ENCODE measurements at regions not wholly inside any gene's neighbourhood (a gene's known extent, or its start where the extent isn't known, plus 50 kb on each side); places are given as distances from the start of the nearest gene placed in this dataset.

DNA sequence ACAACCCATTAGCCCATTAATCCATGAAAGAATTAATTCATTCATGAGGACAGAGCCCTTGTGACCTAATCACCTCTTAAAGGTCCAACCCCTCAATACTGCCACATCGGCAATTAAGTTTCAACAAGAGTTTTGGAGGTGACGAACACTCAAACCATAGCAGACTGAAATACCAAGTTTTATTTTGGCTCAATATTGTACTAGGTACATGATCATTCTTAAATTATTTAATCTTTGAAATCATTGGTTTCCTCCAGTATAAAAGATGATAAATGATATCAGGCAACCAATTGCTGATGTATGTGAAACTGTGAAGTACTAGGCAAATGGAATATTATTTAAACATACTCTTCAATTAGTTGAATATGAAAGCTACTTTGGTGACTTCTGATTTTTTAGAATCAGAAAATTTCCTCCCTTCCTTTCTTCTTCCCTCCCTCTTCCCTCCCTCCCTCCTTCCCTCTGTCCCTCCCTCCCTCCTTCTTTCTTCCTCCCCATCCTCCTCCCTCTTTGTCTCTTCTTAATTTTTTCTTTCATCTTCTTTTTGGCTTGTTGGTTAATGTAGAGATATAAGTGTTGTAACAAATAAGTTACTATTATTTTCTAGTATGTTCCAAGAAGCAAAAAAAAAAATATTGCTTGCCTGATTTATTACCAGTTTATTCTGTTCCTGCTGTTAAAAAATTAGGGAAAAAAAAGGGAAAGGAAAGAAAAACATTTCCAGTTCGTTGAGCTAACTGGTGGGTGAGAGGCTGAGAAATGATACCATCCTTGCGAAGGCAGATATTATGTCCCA, 233.9 kb upstream of the ZNF217 start:
- Histone ChIP-seq H3K9me3 (no peaks in the 10 kb centered on the region), H3K36me3 (ENCODE audit: control insufficient read depth in 2 of 2, extremely low read depth in 1 of 2, insufficient read depth in 1 of 2, low read length in 1 of 2) (no peaks in the 10 kb centered on the region), H3K27ac (ENCODE audit: low read length) (no peak overlapping the region), H3K4me3 (ENCODE audit: control insufficient read depth in 1 of 2, extremely low read depth in 1 of 2, low read length in 1 of 2) (no peak overlapping the region), H3K27me3 (replicated peaks in 1 of 2; ENCODE audit: control insufficient read depth in 2 of 2, extremely low read depth in 1 of 2, insufficient read depth in 2 of 2, low read length in 1 of 2) (no peaks in the 10 kb centered on the region), H3K4me1 (ENCODE audit: control insufficient read depth in 1 of 2, extremely low read depth in 1 of 2, insufficient read depth in 2 of 2, low read length in 2 of 2) (peaks cover 8 to 22% of the 10 kb centered on the region in 2 experiments)
- DNase-seq = no peak
- peaks cover 41 to 47% (median 45%) of the 10 kb centered on the region in 3 donors for H3K4me1 Mint-ChIP-seq
- H3K9me3 Mint-ChIP-seq = peaks cover 0 to 4% (median 0%) of the 10 kb centered on the region in 3 donors
- H3K27ac Mint-ChIP-seq = peak overlapping the region; percentile 1 to 45
- ChIA-PET POLR2A (interaction anchor here (0.5 to 0.8 kb wide), 3 partner anchors 120 to 218 kb away, joined by 3 to 4 read pairs (median 4); no protein-coding TSS in a partner anchor), CTCF (interaction anchor here (0.5 to 0.6 kb wide), 2 partner anchors 86 to 119 kb away, joined by 3 read pairs; no protein-coding TSS in a partner anchor)
- no peaks in the 10 kb centered on the region for H3K27me3 Mint-ChIP-seq
- H3K4me3 Mint-ChIP-seq = peak overlapping the region in 1 of 3 donors; percentile 72
- ATAC-seq (replicated peaks in 1 of 4) = no peak
- WGBS (ENCODE audit: insufficient coverage) = 94% methylated on average over 2 of the region's 4 CpGs
- no peaks in the 10 kb centered on the region for H3K36me3 Mint-ChIP-seq

GRCh38 chr20:53826597-53827291, 233.1 kb upstream of the ZNF217 start:
- Mint-ChIP-seq H3K9me3 (no peaks in the 10 kb centered on the region), H3K27me3 (no peaks in the 10 kb centered on the region), H3K27ac (peak overlapping the region; percentile 1 to 45), H3K4me3 (peak overlapping the region in 1 of 3 donors; percentile 17), H3K36me3 (no peaks in the 10 kb centered on the region), H3K4me1 (peaks cover 39 to 44% (median 39%) of the 10 kb centered on the region in 3 donors)
- H3K9me3 ChIP-seq = no peaks in the 10 kb centered on the region
- peaks cover 8 to 22% of the 10 kb centered on the region in 2 experiments for H3K4me1 ChIP-seq (ENCODE audit: control insufficient read depth in 1 of 2, extremely low read depth in 1 of 2, insufficient read depth in 2 of 2, low read length in 2 of 2)
- no peak overlapping the region for H3K4me3 ChIP-seq (ENCODE audit: control insufficient read depth in 1 of 2, extremely low read depth in 1 of 2, low read length in 1 of 2)
- POLR2A ChIA-PET = interaction anchor here in 1 of 2 donors (0.5 kb wide), 1 partner anchor 128 kb away, joined by 4 read pairs; no protein-coding TSS in a partner anchor
- H3K27ac ChIP-seq (ENCODE audit: low read length) = no peak overlapping the region
- H3K36me3 ChIP-seq (ENCODE audit: control insufficient read depth in 2 of 2, extremely low read depth in 1 of 2, insufficient read depth in 1 of 2, low read length in 1 of 2) = no peaks in the 10 kb centered on the region
- no peaks in the 10 kb centered on the region for H3K27me3 ChIP-seq (replicated peaks in 1 of 2; ENCODE audit: control insufficient read depth in 2 of 2, extremely low read depth in 1 of 2, insufficient read depth in 2 of 2, low read length in 1 of 2)
- WGBS (ENCODE audit: insufficient coverage) = 83% methylated on average over 1 of the region's 5 CpGs
- DNase-seq = no peak
- no peak for ATAC-seq (replicated peaks in 1 of 4)
- CTCF ChIA-PET = interaction anchor here in 1 of 2 donors (0.5 to 0.6 kb wide), 2 partner anchors 36 to 85 kb away, joined by 3 read pairs; no protein-coding TSS in a partner anchor

- Mint-ChIP-seq H3K27me3 (no peaks in the 10 kb centered on the region), H3K36me3 (no peaks in the 10 kb centered on the region), H3K4me1 (peaks cover 39 to 44% (median 39%) of the 10 kb centered on the region in 3 donors), H3K27ac (no peak overlapping the region), H3K4me3 (no peak overlapping the region), H3K9me3 (no peaks in the 10 kb centered on the region)
- no peak for ATAC-seq (replicated peaks in 1 of 4)
- H3K27ac ChIP-seq (ENCODE audit: low read length) = no peak overlapping the region
- no peaks in the 10 kb centered on the region for H3K9me3 ChIP-seq
- no peaks in the 10 kb centered on the region for H3K27me3 ChIP-seq (replicated peaks in 1 of 2; ENCODE audit: control insufficient read depth in 2 of 2, extremely low read depth in 1 of 2, insufficient read depth in 2 of 2, low read length in 1 of 2)
- H3K4me1 ChIP-seq (ENCODE audit: control insufficient read depth in 1 of 2, extremely low read depth in 1 of 2, insufficient read depth in 2 of 2, low read length in 2 of 2) = peaks cover 8 to 22% of the 10 kb centered on the region in 2 experiments
- ChIA-PET POLR2A (no interaction called here), CTCF (no interaction called here)
- no peak for DNase-seq
- no peak overlapping the region for H3K4me3 ChIP-seq (ENCODE audit: control insufficient read depth in 1 of 2, extremely low read depth in 1 of 2, low read length in 1 of 2)
- WGBS (ENCODE audit: insufficient coverage) = no CpG with 5 or more reads among the region's 2 CpGs
- H3K36me3 ChIP-seq (ENCODE audit: control insufficient read depth in 2 of 2, extremely low read depth in 1 of 2, insufficient read depth in 1 of 2, low read length in 1 of 2) = no peaks in the 10 kb centered on the region
Measured at GRCh38 chr20:53826090-53826489, 232.5 kb upstream of the ZNF217 start.

DNA sequence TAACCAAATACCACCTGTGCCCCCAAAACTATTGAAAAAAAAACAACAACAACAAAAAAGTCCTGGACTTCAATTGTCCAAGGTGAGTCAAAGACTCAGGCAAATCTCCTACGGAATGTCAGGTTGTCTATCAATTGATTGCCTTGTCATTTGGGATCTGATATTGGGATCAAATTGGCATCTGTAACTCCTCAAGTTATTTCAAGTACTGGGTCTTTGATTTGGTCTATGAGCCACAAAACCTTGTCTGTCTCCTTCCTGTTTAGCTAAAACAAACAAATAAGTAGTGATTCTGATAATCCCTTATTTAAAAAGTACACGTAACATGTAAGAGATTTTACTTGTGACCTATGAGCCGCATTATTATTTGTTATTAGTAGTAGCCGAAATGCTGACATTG, 231.6 kb upstream of the ZNF217 start:
- DNase-seq (no peak), ATAC-seq (replicated peaks in 1 of 4) (no peak)
- peaks cover 8 to 22% of the 10 kb centered on the region in 2 experiments for H3K4me1 ChIP-seq (ENCODE audit: control insufficient read depth in 1 of 2, extremely low read depth in 1 of 2, insufficient read depth in 2 of 2, low read length in 2 of 2)
- no peaks in the 10 kb centered on the region for H3K9me3 Mint-ChIP-seq
- no peaks in the 10 kb centered on the region for H3K27me3 Mint-ChIP-seq
- H3K9me3 ChIP-seq = no peaks in the 10 kb centered on the region
- no peak overlapping the region for H3K4me3 ChIP-seq (ENCODE audit: control insufficient read depth in 1 of 2, extremely low read depth in 1 of 2, low read length in 1 of 2)
- POLR2A ChIA-PET = interaction anchor here (0.5 to 0.7 kb wide), 3 partner anchors 11 to 334 kb away, joined by 3 to 4 read pairs (median 3); no protein-coding TSS in a partner anchor
- no peaks in the 10 kb centered on the region for H3K36me3 ChIP-seq (ENCODE audit: control insufficient read depth in 2 of 2, extremely low read depth in 1 of 2, insufficient read depth in 1 of 2, low read length in 1 of 2)
- H3K27ac ChIP-seq (ENCODE audit: low read length) = no peak overlapping the region
- H3K4me1 Mint-ChIP-seq = peaks cover 32 to 38% (median 36%) of the 10 kb centered on the region in 3 donors
- H3K27me3 ChIP-seq (replicated peaks in 1 of 2; ENCODE audit: control insufficient read depth in 2 of 2, extremely low read depth in 1 of 2, insufficient read depth in 2 of 2, low read length in 1 of 2) = no peaks in the 10 kb centered on the region
- no CpG with 5 or more reads among the region's 4 CpGs for WGBS (ENCODE audit: insufficient coverage)
- CTCF ChIA-PET = no interaction called here
- no peaks in the 10 kb centered on the region for H3K36me3 Mint-ChIP-seq
- H3K27ac Mint-ChIP-seq = no peak overlapping the region
- H3K4me3 Mint-ChIP-seq = no peak overlapping the region

DNA sequence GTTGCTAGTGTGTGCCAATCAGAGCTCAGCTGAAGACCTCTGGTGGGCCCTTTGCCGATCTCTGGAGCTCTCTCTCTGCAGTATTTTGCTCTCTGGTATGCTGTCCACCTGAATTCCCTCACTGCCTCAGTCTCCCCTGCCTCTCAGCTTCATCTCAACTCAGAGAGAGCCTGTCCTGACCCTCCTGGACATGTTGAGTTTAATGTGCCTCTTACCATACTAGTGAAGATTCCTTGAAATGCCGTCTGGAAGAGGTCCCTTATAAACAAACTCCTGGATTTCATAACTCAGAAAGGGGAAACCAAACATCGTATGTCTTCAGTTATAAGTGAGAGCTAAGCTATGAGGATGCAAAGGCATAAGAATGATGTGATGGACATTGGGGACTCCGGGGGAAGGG, 231.1 kb upstream of the ZNF217 start:
- Histone ChIP-seq H3K4me3 (ENCODE audit: control insufficient read depth in 1 of 2, extremely low read depth in 1 of 2, low read length in 1 of 2) (no peak overlapping the region), H3K27ac (ENCODE audit: low read length) (no peak overlapping the region), H3K9me3 (no peaks in the 10 kb centered on the region), H3K36me3 (ENCODE audit: control insufficient read depth in 2 of 2, extremely low read depth in 1 of 2, insufficient read depth in 1 of 2, low read length in 1 of 2) (no peaks in the 10 kb centered on the region), H3K27me3 (replicated peaks in 1 of 2; ENCODE audit: control insufficient read depth in 2 of 2, extremely low read depth in 1 of 2, insufficient read depth in 2 of 2, low read length in 1 of 2) (no peaks in the 10 kb centered on the region), H3K4me1 (ENCODE audit: control insufficient read depth in 1 of 2, extremely low read depth in 1 of 2, insufficient read depth in 2 of 2, low read length in 2 of 2) (peaks cover 8 to 17% of the 10 kb centered on the region in 2 experiments)
- ChIA-PET CTCF (interaction anchor here in 1 of 2 donors (0.5 to 0.7 kb wide), 2 partner anchors 114 to 882 kb away, joined by 3 to 5 read pairs; no protein-coding TSS in a partner anchor), POLR2A (interaction anchor here (0.5 to 0.6 kb wide), 4 partner anchors 12 to 397 kb away, joined by 3 to 4 read pairs (median 3); no protein-coding TSS in a partner anchor)
- WGBS (ENCODE audit: insufficient coverage) = 100% methylated on average over 1 of the region's 4 CpGs
- Mint-ChIP-seq H3K4me1 (peaks cover 27 to 33% (median 31%) of the 10 kb centered on the region in 3 donors), H3K9me3 (no peaks in the 10 kb centered on the region), H3K4me3 (no peak overlapping the region), H3K27ac (no peak overlapping the region), H3K36me3 (no peaks in the 10 kb centered on the region), H3K27me3 (no peaks in the 10 kb centered on the region)
- DNase-seq = no peak
- ATAC-seq (replicated peaks in 1 of 4) = no peak

GRCh38 chr20:53823121-53823764, 229.6 kb upstream of the ZNF217 start:
- peaks cover 12 to 19% (median 17%) of the 10 kb centered on the region in 3 donors for H3K4me1 Mint-ChIP-seq
- Histone ChIP-seq H3K9me3 (no peaks in the 10 kb centered on the region), H3K36me3 (ENCODE audit: control insufficient read depth in 2 of 2, extremely low read depth in 1 of 2, insufficient read depth in 1 of 2, low read length in 1 of 2) (no peaks in the 10 kb centered on the region), H3K4me1 (ENCODE audit: control insufficient read depth in 1 of 2, extremely low read depth in 1 of 2, insufficient read depth in 2 of 2, low read length in 2 of 2) (peaks cover 0 to 5% of the 10 kb centered on the region in 2 experiments), H3K4me3 (ENCODE audit: control insufficient read depth in 1 of 2, extremely low read depth in 1 of 2, low read length in 1 of 2) (no peak overlapping the region), H3K27me3 (replicated peaks in 1 of 2; ENCODE audit: control insufficient read depth in 2 of 2, extremely low read depth in 1 of 2, insufficient read depth in 2 of 2, low read length in 1 of 2) (no peaks in the 10 kb centered on the region), H3K27ac (ENCODE audit: low read length) (no peak overlapping the region)
- CTCF ChIA-PET = no interaction called here
- no peaks in the 10 kb centered on the region for H3K27me3 Mint-ChIP-seq
- peaks cover 0 to 10% (median 5%) of the 10 kb centered on the region in 3 donors for H3K9me3 Mint-ChIP-seq
- no peak for ATAC-seq (replicated peaks in 1 of 4)
- WGBS (ENCODE audit: insufficient coverage) = 86% methylated on average over 5 of the region's 6 CpGs
- DNase-seq = no peak
- peak overlapping the region in 1 of 2 donors; percentile 31 for H3K27ac Mint-ChIP-seq
- POLR2A ChIA-PET = no interaction called here
- H3K4me3 Mint-ChIP-seq = no peak overlapping the region
- no peaks in the 10 kb centered on the region for H3K36me3 Mint-ChIP-seq
